GM12878 (cell line): ENCODE measurements at regions not wholly inside any gene's neighbourhood (a gene's known extent, or its start where the extent isn't known, plus 50 kb on each side); places are given as distances from the start of the nearest gene placed in this dataset.

ENCODE experiments used
- ASH2L ChIP-seq: fragments of 300-600, 200-600 bp; sonication (generic); IDR thresholded peaks from 2 replicates; pipeline ENCODE4 v1.6.1; 2017; ENCODE audit warnings: low read depth, mild to moderate bottlenecking, borderline replicate concordance
- FOXM1 ChIP-seq: IDR thresholded peaks from 2 replicates; pipeline ENCODE4 v1.6.1; 2012; ENCODE audit warnings: low read depth, mild to moderate bottlenecking, inconsistent platforms, low read length, moderate library complexity
- IRF4 ChIP-seq: IDR thresholded peaks from 2 replicates; pipeline ENCODE4 v1.6.1; 2011; ENCODE audit warnings: low read depth, low read length
- RCOR1 ChIP-seq: conservative IDR thresholded peaks from 2 replicates; pipeline ENCODE4 v1.6.1; 2012; ENCODE audit warnings: low read depth, low read length, improper control_type of control experiment
- SRF ChIP-seq, 2 experiments: IDR thresholded peaks; 2 replicates each; pipeline ENCODE4 v1.6.1; 2011; ENCODE audit warnings: low read depth in 2 of 2, low read length in 2 of 2, mild to moderate bottlenecking in 1 of 2, moderate library complexity in 1 of 2
- TBL1XR1 ChIP-seq: IDR thresholded peaks from 2 replicates; pipeline ENCODE4 v1.6.1; 2012; ENCODE audit warnings: low read depth, low read length, improper control_type of control experiment
- TF ChIP-seq, protein P1 (sequence below): fragments of 450-650 bp; formaldehyde crosslinking; IDR thresholded peaks from 2 replicates; pipeline ENCODE4 v1.5.0; 2022; ENCODE audit warnings: mild to moderate bottlenecking, missing genetic modification characterization
- TF ChIP-seq, protein P2 (sequence below): fragments of 450-650 bp; IDR thresholded peaks from 2 replicates; pipeline ENCODE4 v1.6.1; 2017; ENCODE audit warnings: mild to moderate bottlenecking, moderate library complexity

DNA sequence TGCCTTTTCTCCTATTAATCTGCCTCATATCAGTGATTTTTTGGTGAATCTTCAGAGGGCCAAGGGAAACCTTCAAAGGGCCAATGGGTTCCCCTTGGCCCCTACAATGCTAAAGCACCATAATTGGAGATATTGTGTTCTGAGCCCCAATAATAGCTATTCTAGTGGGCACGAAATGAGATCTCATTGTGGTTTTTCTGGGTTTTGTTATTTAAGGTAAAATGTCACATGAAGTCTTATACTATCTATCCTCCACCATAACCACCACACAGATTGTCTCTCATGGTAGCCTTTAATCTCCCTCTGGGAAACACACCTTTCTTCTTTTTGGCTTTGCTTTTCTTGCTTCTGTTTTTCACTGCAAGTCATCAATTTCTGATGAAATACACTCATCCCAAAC is 152.8 kb downstream of the B3GNT2 start (continued):
- peak; percentile 78; the same call in 1 of the 2 replicates for TF ChIP-seq FOXM1
- no peak; the same call in 1 of the 2 replicates for TF ChIP-seq TBL1XR1
- TF ChIP-seq, protein P1, sequence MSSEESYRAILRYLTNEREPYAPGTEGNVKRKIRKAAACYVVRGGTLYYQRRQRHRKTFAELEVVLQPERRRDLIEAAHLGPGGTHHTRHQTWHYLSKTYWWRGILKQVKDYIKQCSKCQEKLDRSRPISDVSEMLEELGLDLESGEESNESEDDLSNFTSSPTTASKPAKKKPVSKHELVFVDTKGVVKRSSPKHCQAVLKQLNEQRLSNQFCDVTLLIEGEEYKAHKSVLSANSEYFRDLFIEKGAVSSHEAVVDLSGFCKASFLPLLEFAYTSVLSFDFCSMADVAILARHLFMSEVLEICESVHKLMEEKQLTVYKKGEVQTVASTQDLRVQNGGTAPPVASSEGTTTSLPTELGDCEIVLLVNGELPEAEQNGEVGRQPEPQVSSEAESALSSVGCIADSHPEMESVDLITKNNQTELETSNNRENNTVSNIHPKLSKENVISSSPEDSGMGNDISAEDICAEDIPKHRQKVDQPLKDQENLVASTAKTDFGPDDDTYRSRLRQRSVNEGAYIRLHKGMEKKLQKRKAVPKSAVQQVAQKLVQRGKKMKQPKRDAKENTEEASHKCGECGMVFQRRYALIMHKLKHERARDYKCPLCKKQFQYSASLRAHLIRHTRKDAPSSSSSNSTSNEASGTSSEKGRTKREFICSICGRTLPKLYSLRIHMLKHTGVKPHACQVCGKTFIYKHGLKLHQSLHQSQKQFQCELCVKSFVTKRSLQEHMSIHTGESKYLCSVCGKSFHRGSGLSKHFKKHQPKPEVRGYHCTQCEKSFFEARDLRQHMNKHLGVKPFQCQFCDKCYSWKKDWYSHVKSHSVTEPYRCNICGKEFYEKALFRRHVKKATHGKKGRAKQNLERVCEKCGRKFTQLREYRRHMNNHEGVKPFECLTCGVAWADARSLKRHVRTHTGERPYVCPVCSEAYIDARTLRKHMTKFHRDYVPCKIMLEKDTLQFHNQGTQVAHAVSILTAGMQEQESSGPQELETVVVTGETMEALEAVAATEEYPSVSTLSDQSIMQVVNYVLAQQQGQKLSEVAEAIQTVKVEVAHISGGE (CRISPR knock-in tag): no peak
- no peak for TF ChIP-seq RCOR1
- TF ChIP-seq ASH2L: no peak
- peak; percentile 20; the same call in 1 of the 2 replicates for TF ChIP-seq IRF4
- TF ChIP-seq, protein P2, sequence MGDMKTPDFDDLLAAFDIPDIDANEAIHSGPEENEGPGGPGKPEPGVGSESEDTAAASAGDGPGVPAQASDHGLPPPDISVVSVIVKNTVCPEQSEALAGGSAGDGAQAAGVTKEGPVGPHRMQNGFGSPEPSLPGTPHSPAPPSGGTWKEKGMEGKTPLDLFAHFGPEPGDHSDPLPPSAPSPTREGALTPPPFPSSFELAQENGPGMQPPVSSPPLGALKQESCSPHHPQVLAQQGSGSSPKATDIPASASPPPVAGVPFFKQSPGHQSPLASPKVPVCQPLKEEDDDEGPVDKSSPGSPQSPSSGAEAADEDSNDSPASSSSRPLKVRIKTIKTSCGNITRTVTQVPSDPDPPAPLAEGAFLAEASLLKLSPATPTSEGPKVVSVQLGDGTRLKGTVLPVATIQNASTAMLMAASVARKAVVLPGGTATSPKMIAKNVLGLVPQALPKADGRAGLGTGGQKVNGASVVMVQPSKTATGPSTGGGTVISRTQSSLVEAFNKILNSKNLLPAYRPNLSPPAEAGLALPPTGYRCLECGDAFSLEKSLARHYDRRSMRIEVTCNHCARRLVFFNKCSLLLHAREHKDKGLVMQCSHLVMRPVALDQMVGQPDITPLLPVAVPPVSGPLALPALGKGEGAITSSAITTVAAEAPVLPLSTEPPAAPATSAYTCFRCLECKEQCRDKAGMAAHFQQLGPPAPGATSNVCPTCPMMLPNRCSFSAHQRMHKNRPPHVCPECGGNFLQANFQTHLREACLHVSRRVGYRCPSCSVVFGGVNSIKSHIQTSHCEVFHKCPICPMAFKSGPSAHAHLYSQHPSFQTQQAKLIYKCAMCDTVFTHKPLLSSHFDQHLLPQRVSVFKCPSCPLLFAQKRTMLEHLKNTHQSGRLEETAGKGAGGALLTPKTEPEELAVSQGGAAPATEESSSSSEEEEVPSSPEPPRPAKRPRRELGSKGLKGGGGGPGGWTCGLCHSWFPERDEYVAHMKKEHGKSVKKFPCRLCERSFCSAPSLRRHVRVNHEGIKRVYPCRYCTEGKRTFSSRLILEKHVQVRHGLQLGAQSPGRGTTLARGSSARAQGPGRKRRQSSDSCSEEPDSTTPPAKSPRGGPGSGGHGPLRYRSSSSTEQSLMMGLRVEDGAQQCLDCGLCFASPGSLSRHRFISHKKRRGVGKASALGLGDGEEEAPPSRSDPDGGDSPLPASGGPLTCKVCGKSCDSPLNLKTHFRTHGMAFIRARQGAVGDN: 0 out of 2 replicates have a peak, but pooled peaks have one; percentile 53
- TF ChIP-seq SRF (IDR thresholded peaks at IDR 0.05; ENCODE audit: low read depth in 2 of 2, low read length in 2 of 2): peak in 1 of 2 experiments; percentile 94; a peak in 2 of 4 replicates
